RWPE1 (cell line): ENCODE measurements at regions not wholly inside any gene's neighbourhood (a gene's known extent, or its start where the extent isn't known, plus 50 kb on each side); places are given as distances from the start of the nearest gene placed in this dataset.

Experiments
- CTCF ChIA-PET: fragments of 350-600 bp; sonication (Branson Sonifier 250); formaldehyde crosslinking; extraction: SDS; loops from one replicate; lab custom pipeline; 2021; lab: Yijun Ruan, JAX
- POLR2A ChIA-PET: fragments of 400-600 bp; formaldehyde crosslinking; extraction: SDS; loops from one replicate; lab custom pipeline; 2020; ENCODE audit warnings: antibody characterized with exemption; ENCODE audit not compliant: low non-redundant PET; lab: Yijun Ruan, JAX
- DNase-seq: peaks from one replicate; pipeline ENCODE4 v3.0.0; 2012; ENCODE audit warnings: low spot score
- H3K27ac ChIP-seq: fragments of 450-650 bp; 2 replicates; pipeline ENCODE4 v1.5.1; 2017
- CTCF ChIP-seq: fragments of 450-650 bp; conservative IDR thresholded peaks from 2 replicates; pipeline ENCODE4 v1.5.1; 2017; ENCODE audit warnings: low read depth, mild to moderate bottlenecking

- no peak for DNase-seq
- TF ChIP-seq CTCF, result no peak
- H3K27ac ChIP-seq, result no peak overlapping the region
- ChIA-PET CTCF (interaction anchor here (0.6 kb wide), 1 partner anchor 82 kb away, joined by 3 read pairs; no protein-coding TSS in a partner anchor), POLR2A (interaction anchor here (0.7 kb wide), 1 partner anchor 197 kb away, joined by 4 read pairs; no protein-coding TSS in a partner anchor)
Measured at GRCh38 chr4:81526706-81527105, 55.0 kb upstream of the RASGEF1B start.

DNA sequence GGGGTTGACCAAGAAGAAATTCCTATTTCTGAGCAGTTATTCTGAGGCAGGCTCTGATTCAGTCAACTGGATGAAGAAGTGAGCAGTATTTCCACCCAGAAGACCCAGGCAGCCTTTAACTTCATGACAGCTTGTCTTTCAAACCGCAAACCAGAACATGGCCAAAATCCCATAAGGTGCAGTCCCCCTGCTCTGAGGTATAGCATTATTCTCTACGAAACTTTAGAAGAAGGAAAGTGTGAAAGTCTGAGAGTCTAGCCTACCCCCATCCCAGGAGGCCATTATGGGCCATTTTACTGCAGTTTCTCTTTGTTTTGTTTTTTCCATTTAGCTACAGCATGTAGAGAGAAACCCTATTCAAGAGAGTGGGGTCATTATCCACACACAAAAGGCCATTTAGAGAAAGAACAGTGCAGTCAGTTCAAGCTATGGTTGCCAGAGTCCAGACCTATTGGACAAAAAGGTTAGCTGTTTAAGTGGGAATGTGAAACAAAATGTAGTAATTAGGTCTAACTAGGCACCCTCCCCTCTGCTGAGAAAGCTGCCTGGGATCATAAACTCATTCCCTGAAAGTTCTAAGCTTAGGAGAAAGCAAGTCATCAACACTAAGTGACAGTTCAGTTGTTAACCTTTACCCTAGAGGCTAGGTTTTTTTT is 52.1 kb upstream of the RASGEF1B start:
- no peak overlapping the region for H3K27ac ChIP-seq
- no peak for DNase-seq
- POLR2A ChIA-PET, result no interaction called here
- TF ChIP-seq CTCF, result no peak
- CTCF ChIA-PET, result interaction anchor here (0.6 to 0.7 kb wide), 2 partner anchors 17 to 40 kb away, joined by 3 read pairs; no protein-coding TSS in a partner anchor

DNA sequence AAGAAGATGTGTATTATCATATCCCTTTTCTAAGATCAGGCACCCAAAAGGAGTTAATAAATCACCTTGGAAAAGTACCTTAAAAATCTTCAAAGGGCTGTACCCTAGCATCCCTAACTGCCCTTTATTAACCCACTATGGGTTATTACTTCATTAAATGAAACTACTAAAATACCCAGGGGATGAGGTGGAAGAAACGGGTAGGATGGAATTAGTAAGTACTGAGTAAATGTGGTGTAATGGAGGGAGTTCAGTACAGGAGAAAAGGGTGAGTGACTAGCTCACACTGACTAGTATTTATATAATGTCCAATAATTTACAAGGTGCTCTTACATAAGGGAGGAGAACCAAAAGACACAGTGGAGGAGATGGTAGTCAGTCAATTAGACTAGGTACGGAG is 51.0 kb upstream of the RASGEF1B start:
- ChIA-PET POLR2A (no interaction called here), CTCF (no interaction called here)
- no peak for TF ChIP-seq CTCF
- no peak for DNase-seq
- H3K27ac ChIP-seq, result no peak overlapping the region

DNA sequence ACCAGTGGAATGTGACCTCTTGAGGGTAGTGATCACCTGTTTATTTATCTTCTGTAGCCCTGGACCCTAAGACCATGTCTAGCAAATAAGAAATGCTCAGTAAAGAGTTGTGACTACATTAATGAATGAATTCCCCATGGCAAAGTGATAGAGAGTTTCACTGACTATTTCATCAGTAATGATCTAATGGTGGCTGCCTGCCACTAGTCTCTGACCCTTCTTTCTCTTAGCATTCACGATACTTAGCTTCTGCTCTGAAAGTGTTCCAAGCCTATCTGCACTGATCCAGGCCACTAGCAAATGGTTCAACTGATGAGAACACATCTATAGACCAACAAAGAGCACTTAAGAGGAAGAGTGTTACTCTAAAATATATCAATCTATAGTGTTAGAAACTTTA is 50.0 kb upstream of the RASGEF1B start:
- no peak for DNase-seq
- TF ChIP-seq CTCF, result no peak
- ChIA-PET CTCF (no interaction called here), POLR2A (no interaction called here)
- no peak overlapping the region for H3K27ac ChIP-seq
